Mesendoderm (in vitro differentiated cells): ENCODE measurements at regions not wholly inside any gene's neighbourhood (a gene's known extent, or its start where the extent isn't known, plus 50 kb on each side); places are given as distances from the start of the nearest gene placed in this dataset.
A peak's percentile ranks its signal among the peaks of the same experiment; 100 is the strongest.

Experiments used
- DNase-seq: peaks from one replicate; pipeline ENCODE4 v3.0.0; 2013
- H2AK5ac ChIP-seq: 2 replicates; pipeline ENCODE4 v1.6.1; 2013; ENCODE audit warnings: low read length, inconsistent platforms
- H2BK120ac ChIP-seq: 2 replicates; pipeline ENCODE4 v1.6.1; 2013; ENCODE audit warnings: low read depth, mild to moderate bottlenecking, low read length, moderate library complexity, mixed read lengths
- H2BK15ac ChIP-seq: replicated peaks from 2 replicates; pipeline ENCODE4 v1.6.1; 2013; ENCODE audit warnings: low read depth, mild to moderate bottlenecking, moderate library complexity
- H2BK5ac ChIP-seq: 2 replicates; pipeline ENCODE4 v1.6.1; 2013; ENCODE audit warnings: low read length, inconsistent platforms
- H3K18ac ChIP-seq: 2 replicates; pipeline ENCODE4 v1.6.1; 2013; ENCODE audit warnings: mild to moderate bottlenecking, low read length, mixed read lengths
- H3K23ac ChIP-seq: one replicate; pipeline ENCODE4 v1.6.1; 2013; ENCODE audit warnings: low read length
- H3K27ac ChIP-seq: 2 replicates; pipeline ENCODE4 v1.5.1; 2013; ENCODE audit warnings: low read depth, mild to moderate bottlenecking, inconsistent platforms, low read length, moderate library complexity
- H3K27me3 ChIP-seq: 2 replicates; pipeline ENCODE4 v1.6.1; 2013; ENCODE audit warnings: low read length, control low read depth, mild to moderate bottlenecking, inconsistent platforms; ENCODE audit not compliant: insufficient read depth, poor library complexity
- H3K36me3 ChIP-seq: 2 replicates; pipeline ENCODE4 v1.6.1; 2013; ENCODE audit warnings: low read length, inconsistent platforms; ENCODE audit not compliant: control insufficient read depth, insufficient read depth
- H3K4ac ChIP-seq: one replicate; pipeline ENCODE4 v1.6.1; 2013; ENCODE audit warnings: low read depth, mild to moderate bottlenecking, low read length, moderate library complexity
- H3K4me1 ChIP-seq: 2 replicates; pipeline ENCODE4 v1.6.1; 2013; ENCODE audit warnings: low read depth, low read length, inconsistent platforms; ENCODE audit not compliant: control insufficient read depth
- H3K4me2 ChIP-seq: 2 replicates; pipeline ENCODE4 v1.6.1; 2013; ENCODE audit warnings: low read length
- H3K4me3 ChIP-seq: 2 replicates; pipeline ENCODE4 v1.5.1; 2013; ENCODE audit warnings: mild to moderate bottlenecking, low read length
- H3K56ac ChIP-seq: one replicate; pipeline ENCODE4 v1.6.1; 2013; ENCODE audit warnings: low read length
- H3K79me1 ChIP-seq: 2 replicates; pipeline ENCODE4 v1.6.1; 2013; ENCODE audit warnings: low read length, inconsistent platforms
- H3K79me2 ChIP-seq: 2 replicates; pipeline ENCODE4 v1.6.1; 2013; ENCODE audit warnings: mild to moderate bottlenecking, low read length; ENCODE audit not compliant: control insufficient read depth, insufficient read depth
- H3K9ac ChIP-seq: 2 replicates; pipeline ENCODE4 v1.6.1; 2013; ENCODE audit warnings: low read length, inconsistent platforms
- H4K5ac ChIP-seq: one replicate; pipeline ENCODE4 v1.6.1; 2013; ENCODE audit warnings: low read length
- H4K8ac ChIP-seq: one replicate; pipeline ENCODE4 v1.6.1; 2013; ENCODE audit warnings: low read depth, mild to moderate bottlenecking, control low read depth, low read length, moderate library complexity
- WGBS: extraction: QIAGEN DNeasy Blood & Tissue Kit; methylation state at CpG from one replicate; pipeline ENCODE4 v1.1.7; 2013; ENCODE audit warnings: low lambda C conversion rate, missing lambda C conversion rate; ENCODE audit not compliant: insufficient coverage; ENCODE audit errors: extremely low coverage; 5-methylcytosine and 5-hydroxymethylcytosine counted together

- Histone ChIP-seq H3K9ac (no peak overlapping the region), H3K4ac (no peak overlapping the region), H2BK15ac (no peak overlapping the region), H3K79me1 (no peaks in the 10 kb centered on the region), H3K4me2 (no peak overlapping the region), H4K5ac (no peak overlapping the region), H2BK5ac (no peak overlapping the region), H3K23ac (no peak overlapping the region), H3K4me3 (no peak overlapping the region), H3K4me1 (no peaks in the 10 kb centered on the region), H2AK5ac (no peak overlapping the region), H3K18ac (no peak overlapping the region), H3K27ac (no peak overlapping the region), H3K27me3 (no peaks in the 10 kb centered on the region), H3K36me3 (no peaks in the 10 kb centered on the region), H3K79me2 (no peaks in the 10 kb centered on the region), H3K56ac (no peak overlapping the region), H2BK120ac (no peak overlapping the region), H4K8ac (no peak overlapping the region)
- DNase-seq: no peak
- WGBS: no CpG with 5 or more reads among the region's 2 CpGs
Measured at GRCh38 chr9:82154573-82154972, 166.0 kb downstream of the SPATA31D1 start.

DNA sequence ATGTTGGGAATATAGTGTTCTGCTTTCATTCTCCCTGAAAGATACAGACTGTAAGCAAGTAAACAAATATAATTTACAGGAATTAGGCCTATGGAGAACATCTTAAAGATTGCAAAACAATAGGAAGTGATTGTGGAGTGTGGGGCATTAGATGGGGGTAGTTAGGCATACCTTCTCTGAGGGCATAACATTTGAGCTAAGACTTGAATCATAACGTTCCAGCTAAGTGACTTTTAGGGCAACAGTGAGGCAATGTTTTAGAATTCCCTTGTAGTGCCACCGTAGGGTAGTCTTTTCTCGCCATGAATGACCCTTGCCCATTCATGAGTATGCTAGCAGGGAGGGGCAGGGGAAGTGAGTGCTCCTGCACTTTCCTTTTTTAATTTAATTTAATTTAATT lies 173.3 kb downstream of the SPATA31D1 start:
- H3K23ac ChIP-seq: no peak overlapping the region
- H4K5ac ChIP-seq: no peak overlapping the region
- no CpG with 5 or more reads among the region's 3 CpGs for WGBS
- H2AK5ac ChIP-seq: no peak overlapping the region
- H2BK120ac ChIP-seq: no peak overlapping the region
- H3K27ac ChIP-seq: no peak overlapping the region
- no peak overlapping the region for H2BK15ac ChIP-seq
- H3K4me2 ChIP-seq: no peak overlapping the region
- H3K4me1 ChIP-seq: no peaks in the 10 kb centered on the region
- no peaks in the 10 kb centered on the region for H3K36me3 ChIP-seq
- no peak overlapping the region for H4K8ac ChIP-seq
- no peak overlapping the region for H2BK5ac ChIP-seq
- DNase-seq: no peak
- no peak overlapping the region for H3K56ac ChIP-seq
- H3K79me1 ChIP-seq: no peaks in the 10 kb centered on the region
- H3K4me3 ChIP-seq: no peak overlapping the region
- H3K18ac ChIP-seq: no peak overlapping the region
- no peak overlapping the region for H3K9ac ChIP-seq
- no peak overlapping the region for H3K4ac ChIP-seq
- H3K79me2 ChIP-seq: no peaks in the 10 kb centered on the region
- H3K27me3 ChIP-seq: no peaks in the 10 kb centered on the region

- no peak overlapping the region for H2BK5ac ChIP-seq
- no peak overlapping the region for H2BK15ac ChIP-seq
- no peaks in the 10 kb centered on the region for H3K36me3 ChIP-seq
- no peak overlapping the region for H4K8ac ChIP-seq
- H3K9ac ChIP-seq: no peak overlapping the region
- H3K79me1 ChIP-seq: no peaks in the 10 kb centered on the region
- no peak overlapping the region for H3K18ac ChIP-seq
- no peaks in the 10 kb centered on the region for H3K27me3 ChIP-seq
- H3K79me2 ChIP-seq: no peaks in the 10 kb centered on the region
- H3K56ac ChIP-seq: no peak overlapping the region
- no peak overlapping the region for H3K4me3 ChIP-seq
- H3K4me1 ChIP-seq: no peaks in the 10 kb centered on the region
- no peak for DNase-seq
- H3K4ac ChIP-seq: no peak overlapping the region
- no peak overlapping the region for H3K27ac ChIP-seq
- H2BK120ac ChIP-seq: no peak overlapping the region
- H3K4me2 ChIP-seq: no peak overlapping the region
- no peak overlapping the region for H4K5ac ChIP-seq
- H2AK5ac ChIP-seq: no peak overlapping the region
- no peak overlapping the region for H3K23ac ChIP-seq
- WGBS: no CpG with 5 or more reads among the region's 2 CpGs
Measured at GRCh38 chr9:82164159-82164558, 175.6 kb downstream of the SPATA31D1 start.

DNA sequence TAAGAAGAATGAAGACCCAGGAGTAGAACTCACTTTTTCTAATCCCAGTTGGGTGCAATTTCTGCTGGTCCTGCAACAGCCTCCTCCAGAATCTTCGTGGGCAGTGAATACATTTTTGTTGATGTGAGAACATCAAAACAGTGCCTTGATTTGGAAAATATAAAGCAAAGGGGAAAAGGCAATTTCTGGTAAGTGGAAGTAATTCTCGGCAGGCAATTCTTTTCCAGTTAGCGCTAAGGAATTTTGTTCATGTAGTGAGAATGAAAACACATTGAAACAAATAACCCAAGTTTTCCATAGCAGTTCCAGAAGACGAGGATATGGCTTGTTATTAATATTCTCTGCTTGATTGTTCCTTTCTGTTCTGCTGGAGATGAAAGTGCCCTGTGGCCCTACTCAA lies 178.7 kb downstream of the SPATA31D1 start:
- WGBS: no CpG with 5 or more reads among the region's 4 CpGs

DNA sequence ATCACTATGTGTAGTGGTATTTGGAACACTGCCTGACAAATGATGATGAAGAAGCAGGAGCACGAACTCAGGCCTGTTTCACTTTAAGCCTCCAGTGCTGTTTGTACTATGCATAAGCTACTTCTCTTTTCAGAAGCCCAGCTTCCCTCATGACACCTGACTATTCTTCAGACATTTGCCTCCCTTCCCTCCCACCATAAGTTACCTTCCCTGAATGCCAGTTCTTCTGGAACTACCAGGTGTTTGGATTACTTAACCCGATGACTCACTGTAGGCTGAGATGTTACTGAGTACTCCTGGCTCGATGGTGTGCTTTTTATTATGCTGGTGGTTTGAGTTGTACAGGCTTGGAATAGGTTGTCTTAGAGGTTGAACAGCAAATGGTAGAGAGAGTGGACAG lies 180.0 kb downstream of the SPATA31D1 start:
- no peak for DNase-seq
- H3K9ac ChIP-seq: no peak overlapping the region
- no peaks in the 10 kb centered on the region for H3K79me2 ChIP-seq
- H3K79me1 ChIP-seq: no peaks in the 10 kb centered on the region
- H3K56ac ChIP-seq: no peak overlapping the region
- no peak overlapping the region for H2BK120ac ChIP-seq
- no peak overlapping the region for H3K4me2 ChIP-seq
- peaks cover 4% of the 10 kb centered on the region for H3K4me1 ChIP-seq
- H3K23ac ChIP-seq: no peak overlapping the region
- no peak overlapping the region for H3K4me3 ChIP-seq
- H2BK15ac ChIP-seq: no peak overlapping the region
- H2AK5ac ChIP-seq: no peak overlapping the region
- H3K36me3 ChIP-seq: no peaks in the 10 kb centered on the region
- H4K5ac ChIP-seq: no peak overlapping the region
- H3K4ac ChIP-seq: no peak overlapping the region
- no CpG with 5 or more reads among the region's 3 CpGs for WGBS
- H3K27ac ChIP-seq: no peak overlapping the region
- H2BK5ac ChIP-seq: no peak overlapping the region
- H3K27me3 ChIP-seq: no peaks in the 10 kb centered on the region
- H3K18ac ChIP-seq: no peak overlapping the region
- no peak overlapping the region for H4K8ac ChIP-seq

More for the DNA sequence above, 178.7 kb downstream of the SPATA31D1 start:
- H4K8ac ChIP-seq: no peak overlapping the region
- H2BK5ac ChIP-seq: no peak overlapping the region
- no peaks in the 10 kb centered on the region for H3K27me3 ChIP-seq
- H2AK5ac ChIP-seq: no peak overlapping the region
- no peak for DNase-seq
- no peaks in the 10 kb centered on the region for H3K36me3 ChIP-seq
- H3K4ac ChIP-seq: no peak overlapping the region
- no peak overlapping the region for H3K4me3 ChIP-seq
- H3K9ac ChIP-seq: no peak overlapping the region
- H3K27ac ChIP-seq: no peak overlapping the region
- H3K79me1 ChIP-seq: no peaks in the 10 kb centered on the region
- no peaks in the 10 kb centered on the region for H3K79me2 ChIP-seq
- H3K4me2 ChIP-seq: no peak overlapping the region
- H2BK120ac ChIP-seq: no peak overlapping the region
- H4K5ac ChIP-seq: no peak overlapping the region
- peaks cover 4% of the 10 kb centered on the region for H3K4me1 ChIP-seq
- no peak overlapping the region for H2BK15ac ChIP-seq
- no peak overlapping the region for H3K23ac ChIP-seq
- H3K56ac ChIP-seq: no peak overlapping the region
- no peak overlapping the region for H3K18ac ChIP-seq

GRCh38 chr9:82170866-82171265 lies 182.3 kb downstream of the SPATA31D1 start:
- H3K18ac ChIP-seq: no peak overlapping the region

More at GRCh38 chr9:82170866-82171265, 182.3 kb downstream of the SPATA31D1 start:
- no peak overlapping the region for H3K4me3 ChIP-seq
- no peak overlapping the region for H3K4me2 ChIP-seq
- H3K56ac ChIP-seq: peak overlapping the region; percentile 28
- no peak overlapping the region for H3K4ac ChIP-seq
- no peaks in the 10 kb centered on the region for H3K79me2 ChIP-seq
- no peak overlapping the region for H2BK120ac ChIP-seq
- no peak overlapping the region for H3K23ac ChIP-seq
- H2BK15ac ChIP-seq: no peak overlapping the region
- no peaks in the 10 kb centered on the region for H3K36me3 ChIP-seq
- H3K27ac ChIP-seq: peak overlapping the region; percentile 44
- no peaks in the 10 kb centered on the region for H3K79me1 ChIP-seq
- no peaks in the 10 kb centered on the region for H3K27me3 ChIP-seq
- no peak overlapping the region for H4K8ac ChIP-seq
- no peak overlapping the region for H4K5ac ChIP-seq
- no peak overlapping the region for H3K9ac ChIP-seq
- no peak overlapping the region for H2BK5ac ChIP-seq
- no peak overlapping the region for H2AK5ac ChIP-seq
- H3K4me1 ChIP-seq: peaks cover 4% of the 10 kb centered on the region
- WGBS: no CpG with 5 or more reads among the region's 3 CpGs
- DNase-seq: no peak
